Heart left ventricle (tissue), 16 donors: ENCODE measurements at regions not wholly inside any gene's neighbourhood (a gene's known extent, or its start where the extent isn't known, plus 50 kb on each side); places are given as distances from the start of the nearest gene placed in this dataset.
A peak's percentile ranks its signal among the peaks of the same experiment; 100 is the strongest.

Source experiments
- ATAC-seq, 4 donors: fragments of 200-7000 bp; cut with Tn5 transposase; one replicate each; pipeline ENCODE4 v1.9.1; 2020 to 2022; ENCODE audit warnings: moderate library complexity in 4 of 4, mild to moderate bottlenecking in 3 of 4, moderate number of reproducible peaks in 1 of 4
- DNase-seq, 5 donors: peaks; one replicate each; pipeline ENCODE4 v3.0.0-alpha.2; 2020
- H3K27ac ChIP-seq, 12 donors: fragments of 200-600 bp; sonication (generic) in 4 of 12; one replicate each; pipeline versions ENCODE4 v1.5.0 to v1.8.0; 2016 to 2022; ENCODE audit warnings: mild to moderate bottlenecking in 2 of 12
- H3K27me3 ChIP-seq, 9 donors: fragments of 200-600 bp; sonication (generic) in 2 of 9; one replicate each; pipeline versions ENCODE4 v1.5.1 to v1.8.0; 2016 to 2022; ENCODE audit warnings: mild to moderate bottlenecking in 3 of 9
- H3K36me3 ChIP-seq, 9 donors: fragments of 200-600 bp; sonication (generic) in 2 of 9; one replicate each; pipeline versions ENCODE4 v1.5.0 to v1.8.0; 2018 to 2022; ENCODE audit warnings: mild to moderate bottlenecking in 2 of 9
- H3K4me1 ChIP-seq, 12 donors: fragments of 200-600 bp; sonication (generic) in 4 of 12; one replicate each; pipeline versions ENCODE4 v1.5.0 to v1.8.0; 2016 to 2022; ENCODE audit warnings: mild to moderate bottlenecking in 3 of 12
- H3K4me3 ChIP-seq, 12 donors: fragments of 200-600 bp; sonication (generic) in 4 of 12; one replicate each; pipeline versions ENCODE4 v1.5.0 to v1.8.0; 2017 to 2022; ENCODE audit warnings: mild to moderate bottlenecking in 9 of 12, moderate library complexity in 4 of 12
- H3K9me3 ChIP-seq, 12 donors: fragments of 200-600 bp; sonication (generic) in 4 of 12; one replicate each; pipeline versions ENCODE4 v1.5.0 to v1.8.0; 2016 to 2022; ENCODE audit warnings: mild to moderate bottlenecking in 1 of 12
- CTCF ChIP-seq, 12 donors: fragments of 200-600 bp; sonication (generic) in 4 of 12; IDR thresholded peaks; one replicate each; pipeline versions ENCODE4 v1.5.0 to v1.8.0; 2018 to 2022; ENCODE audit warnings: antibody characterized with exemption in 12 of 12, mild to moderate bottlenecking in 5 of 12
- POLR2A ChIP-seq, 2 donors: fragments of 450-650 bp; IDR thresholded peaks; one replicate each; pipeline ENCODE4 v1.6.1; 2017; ENCODE audit warnings: antibody characterized with exemption in 2 of 2, mild to moderate bottlenecking in 2 of 2, moderate library complexity in 2 of 2
- WGBS, 4 donors: extraction: QIAGEN DNeasy Blood & Tissue Kit in 2 of 4; methylation state at CpG; one replicate each; pipeline versions ENCODE4 v1.1.5 to v1.1.7; 2013 to 2018; 5-methylcytosine and 5-hydroxymethylcytosine counted together
- intact Hi-C, 10 donors: fragments of 100-400 bp; cut with DNase I; formaldehyde crosslinking; loops; one replicate each; pipeline versions ENCODE4 v1.11.1 to v1.14.2; 2022
- donor health status: ischemic (EF 13 %, LVEDD 7.1; RV severe dilation, severe dysfunction).
- donor health status: healthy with polysubstance abuse.
- donor health status: DM: no; HTN: yes; CAD: no.
- donor health status: DM: no; HTN: no; CAD: no.
- donor health status: ischemic (EF 25% LVEDD 6.9; RV normal size, moderate dysfunction).
- donor health status: ischemic (EF 25% LVEDD 5.7; RV mildly dilated, moderate dysfunction).
- donor health status: healthy.
- donor health status: DM: yes; HTN: yes; CAD: no.
- donor health status: ischemic (EF 35%, LVEDD 5.7; RV mildly dilated, moderate dysfunction).
- donor health status: nonischemic (EF 11% LVEDD 7.7; RV severe dilation, severe dysfunction).
- donor health status: DM: yes; HTN: yes; CAD: no.
- donor health status: PGD.
- donor health status: ischemic (EF 29% LVEDD 5.4; RV normal size, mild dysfunction).
- donor health status: nonischemic (EF 23%, LVEDD 6.1; RV moderate dilation, normal function).

GRCh38 chr13:65921933-65922332 lies 1308.2 kb downstream of the PCDH9 start:
- no peak for ATAC-seq
- no peak overlapping the region for H3K4me3 ChIP-seq
- H3K9me3 ChIP-seq, result no peaks in the 10 kb centered on the region
- 91 to 98% (median 94%) methylated on average over 2 of the region's 2 CpGs for WGBS, 4 donors
- TF ChIP-seq CTCF (IDR thresholded peaks at IDR 0.05) (no peak), POLR2A (IDR thresholded peaks at IDR 0.05) (no peak)
- no peaks in the 10 kb centered on the region for H3K36me3 ChIP-seq
- no peaks in the 10 kb centered on the region for H3K4me1 ChIP-seq
- intact Hi-C loops, result loop anchor here in 2 of 10 donors (10.0 kb wide), 1 partner anchor 1303 kb away; no protein-coding TSS in a partner anchor
- DNase-seq, result no peak
- no peaks in the 10 kb centered on the region for H3K27me3 ChIP-seq
- H3K27ac ChIP-seq, result no peak overlapping the region

GRCh38 chr13:65917731-65918130 lies 1312.4 kb downstream of the PCDH9 start:
- intact Hi-C loops, result no loop called here
- H3K4me1 ChIP-seq, result peaks cover 0 to 25% (median 0%) of the 10 kb centered on the region in 12 donors
- DNase-seq (no peak), ATAC-seq (no peak)
- no peaks in the 10 kb centered on the region for H3K27me3 ChIP-seq
- WGBS, 4 donors, result 59 to 76% (median 69%) methylated on average over 3 of the region's 3 CpGs
- no peaks in the 10 kb centered on the region for H3K36me3 ChIP-seq
- no peak overlapping the region for H3K4me3 ChIP-seq
- H3K9me3 ChIP-seq, result no peaks in the 10 kb centered on the region
- TF ChIP-seq POLR2A (IDR thresholded peaks at IDR 0.05) (no peak), CTCF (IDR thresholded peaks at IDR 0.05) (no peak)
- H3K27ac ChIP-seq, result no peak overlapping the region

GRCh38 chr13:65915195-65915594 lies 1314.9 kb downstream of the PCDH9 start:
- no peaks in the 10 kb centered on the region for H3K27me3 ChIP-seq
- no peaks in the 10 kb centered on the region for H3K9me3 ChIP-seq
- TF ChIP-seq CTCF (IDR thresholded peaks at IDR 0.05) (no peak), POLR2A (IDR thresholded peaks at IDR 0.05) (no peak)
- 85 to 94% (median 87%) methylated on average over 1 of the region's 1 CpG for whole genome bisulfite sequencing, 4 donors
- peaks cover 0 to 36% (median 0%) of the 10 kb centered on the region in 12 donors for H3K4me1 ChIP-seq
- no peak overlapping the region for H3K27ac ChIP-seq
- ATAC-seq, result no peak
- no peak for DNase-seq
- intact Hi-C loops, result no loop called here
- no peak overlapping the region for H3K4me3 ChIP-seq
- no peaks in the 10 kb centered on the region for H3K36me3 ChIP-seq

GRCh38 chr13:65914716-65915115 lies 1315.4 kb downstream of the PCDH9 start:
- TF ChIP-seq CTCF (IDR thresholded peaks at IDR 0.05) (no peak), POLR2A (IDR thresholded peaks at IDR 0.05) (no peak)
- Histone ChIP-seq H3K9me3 (no peaks in the 10 kb centered on the region), H3K27ac (peak overlapping the region in 1 of 12 donors; percentile 1), H3K27me3 (no peaks in the 10 kb centered on the region), H3K36me3 (no peaks in the 10 kb centered on the region), H3K4me1 (peaks cover 0 to 36% (median 0%) of the 10 kb centered on the region in 12 donors), H3K4me3 (no peak overlapping the region)
- DNase-seq (no peak), ATAC-seq (peak in 1 of 4 donors; percentile 38)
- 64 to 72% (median 71%) methylated on average over 1 of the region's 1 CpG for WGBS, 4 donors
- intact Hi-C loops, result no loop called here
